ENCODE measurements at regions not wholly inside any gene's neighbourhood (a gene's known extent, or its start where the extent isn't known, plus 50 kb on each side); places are given as distances from the start of the nearest gene placed in this dataset.
"Not testable (repeated sequence)": the region's sequence is repeated elsewhere in the genome, so short reads cannot be mapped to it uniquely, and the experiment has no call there.

DNA sequence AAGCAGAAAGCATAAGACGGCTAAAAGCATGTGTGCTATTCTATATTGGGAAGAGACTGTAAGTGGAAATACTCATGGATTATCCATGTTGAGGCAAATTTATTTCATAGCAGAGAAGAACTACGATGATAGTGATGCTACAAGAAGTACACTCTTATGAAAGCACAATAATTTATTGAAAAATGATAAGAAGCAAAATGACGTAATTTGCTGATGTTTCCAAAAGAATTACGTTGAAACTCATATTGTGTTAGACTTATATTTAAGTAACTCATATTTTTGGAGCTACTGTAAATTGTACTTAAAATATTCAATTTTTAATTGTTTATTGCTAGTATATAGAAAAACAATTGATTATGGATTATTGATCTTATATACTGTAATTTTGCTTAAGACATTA, 1622.5 kb downstream of the REEP3 start:
- no peak for DNase-seq (ENCODE audit: low read depth in 3 of 3, low spot score in 2 of 3)

GRCh38 chr10:65149878-65150277, 1628.7 kb downstream of the REEP3 start:
- no peak for DNase-seq (ENCODE audit: low read depth in 3 of 3, low spot score in 2 of 3)

DNA sequence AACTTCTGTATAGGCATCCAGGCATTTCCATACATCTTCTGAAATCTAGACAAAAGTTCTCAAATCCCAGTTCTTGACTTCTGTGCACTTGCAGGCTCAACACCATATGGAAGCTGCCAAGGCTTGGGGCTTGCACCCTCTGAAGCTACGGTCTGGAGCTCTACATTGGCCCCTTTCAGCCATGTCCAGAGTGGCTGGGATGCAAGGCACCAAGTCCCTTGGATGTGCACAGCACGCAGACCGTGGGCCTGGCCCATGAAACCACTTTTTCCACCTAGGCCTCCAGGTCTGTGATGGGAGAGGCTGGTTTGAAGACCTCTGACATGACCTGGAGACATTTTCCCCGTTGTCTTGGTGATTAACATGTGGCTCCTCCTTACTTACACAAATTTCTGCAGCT, 1645.1 kb downstream of the REEP3 start:
- DNase-seq (ENCODE audit: low read depth in 3 of 3, low spot score in 2 of 3): no peak

DNA sequence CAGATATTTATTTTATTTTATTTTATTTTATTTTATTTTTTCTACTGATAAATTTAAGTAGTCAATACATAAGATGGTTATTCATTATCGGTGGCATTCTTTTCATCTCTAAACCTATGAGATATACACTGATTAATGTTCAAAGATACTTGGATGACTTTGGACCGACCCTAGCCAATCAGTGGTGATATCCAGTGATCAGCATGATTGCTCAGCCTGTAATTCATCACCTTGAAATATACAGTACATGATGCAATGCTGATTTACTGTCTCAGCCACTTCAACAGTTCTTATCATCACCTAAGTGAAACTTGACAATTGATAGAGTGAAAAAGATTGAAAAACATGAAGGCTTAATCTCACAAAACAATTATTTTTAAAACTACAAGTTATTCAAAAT, 1651.0 kb downstream of the REEP3 start:
- no peak for DNase-seq (ENCODE audit: low read depth in 3 of 3, low spot score in 2 of 3)

- no peak for DNase-seq (ENCODE audit: low read depth in 3 of 3, low spot score in 2 of 3)
These were observed 1655.8 kb downstream of the REEP3 start for GRCh38 chr10:65176994-65177393.

DNA sequence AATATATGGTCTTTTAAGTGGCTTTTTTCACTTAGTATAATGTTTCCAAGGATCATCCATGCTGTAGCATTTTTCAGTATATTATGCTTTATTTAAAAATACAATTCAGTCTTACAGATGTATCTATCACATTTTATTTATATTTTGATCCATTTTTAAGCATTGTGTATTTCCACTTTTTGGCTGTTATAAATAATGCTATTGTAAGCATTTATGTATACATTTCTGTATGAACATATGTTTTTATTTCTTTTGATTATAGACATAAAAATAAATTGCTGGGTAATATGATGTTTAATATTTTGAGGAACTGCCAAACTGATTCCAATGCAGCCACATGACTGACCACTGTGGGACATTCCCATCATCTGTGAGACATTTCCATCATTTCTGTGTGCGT, 1662.0 kb downstream of the REEP3 start:
- no peak for DNase-seq (ENCODE audit: low read depth in 3 of 3, low spot score in 2 of 3)

DNA sequence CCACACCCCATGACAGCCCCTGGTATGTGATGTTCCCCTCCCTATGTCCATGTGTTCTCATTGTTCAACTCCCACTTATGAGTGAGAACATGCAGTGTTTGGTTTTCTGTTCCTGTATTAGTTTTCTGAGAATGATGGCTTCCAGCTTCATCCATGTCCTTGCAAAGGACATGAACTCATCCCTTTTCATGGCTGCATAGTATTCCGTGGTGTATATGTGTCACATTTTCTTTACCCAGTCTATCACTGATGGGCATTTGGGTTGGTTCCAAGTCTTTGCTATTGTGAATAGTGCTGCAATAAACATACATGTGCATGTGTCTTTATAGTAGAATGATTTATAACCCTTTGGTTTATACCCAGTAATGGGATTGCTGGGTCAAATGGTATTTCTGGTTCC, 1665.5 kb downstream of the REEP3 start:
- not testable (repeated sequence) for DNase-seq (ENCODE audit: low read depth in 3 of 3, low spot score in 2 of 3)

DNA sequence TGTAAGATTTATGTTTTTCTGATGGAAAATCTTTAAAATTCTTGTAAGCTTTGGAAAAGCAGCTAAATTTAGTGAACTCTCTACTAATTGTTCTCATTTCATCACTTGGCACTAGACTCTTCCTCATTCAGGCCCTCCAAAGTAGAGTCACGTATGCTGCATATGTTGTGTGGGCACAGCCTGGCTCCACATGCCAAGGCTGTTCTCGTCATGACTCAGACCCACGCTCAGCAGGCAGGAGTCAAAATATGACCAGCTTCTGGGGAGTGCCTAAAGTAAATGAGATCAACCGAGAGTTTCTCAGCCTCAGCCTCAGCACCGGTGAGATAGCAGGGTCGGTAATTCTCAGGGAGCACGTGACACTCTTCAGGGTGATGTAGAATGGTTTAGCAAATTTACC, 1672.9 kb downstream of the REEP3 start:
- no peak for DNase-seq (ENCODE audit: low read depth in 3 of 3, low spot score in 2 of 3)

DNA sequence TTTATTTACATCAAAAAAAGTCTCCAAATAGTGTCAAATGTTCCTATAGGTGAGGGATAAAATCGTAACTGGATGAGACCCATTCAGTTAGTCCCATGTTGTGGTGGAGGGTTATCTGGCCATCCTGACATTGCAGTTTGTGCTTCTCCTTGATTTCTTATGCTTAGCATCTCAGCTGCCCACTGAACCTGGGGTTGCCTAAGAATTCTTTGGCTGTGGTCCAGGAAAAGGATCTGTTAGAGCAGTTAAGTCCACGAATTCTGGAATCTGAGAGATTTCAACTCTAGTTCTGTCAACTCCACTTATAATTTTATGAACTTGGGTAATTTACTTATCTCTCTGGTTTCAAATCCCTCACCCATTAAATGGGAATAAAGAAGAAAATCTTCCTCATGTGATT, 1673.4 kb downstream of the REEP3 start:
- DNase-seq (ENCODE audit: low read depth in 3 of 3, low spot score in 2 of 3): no peak

DNA sequence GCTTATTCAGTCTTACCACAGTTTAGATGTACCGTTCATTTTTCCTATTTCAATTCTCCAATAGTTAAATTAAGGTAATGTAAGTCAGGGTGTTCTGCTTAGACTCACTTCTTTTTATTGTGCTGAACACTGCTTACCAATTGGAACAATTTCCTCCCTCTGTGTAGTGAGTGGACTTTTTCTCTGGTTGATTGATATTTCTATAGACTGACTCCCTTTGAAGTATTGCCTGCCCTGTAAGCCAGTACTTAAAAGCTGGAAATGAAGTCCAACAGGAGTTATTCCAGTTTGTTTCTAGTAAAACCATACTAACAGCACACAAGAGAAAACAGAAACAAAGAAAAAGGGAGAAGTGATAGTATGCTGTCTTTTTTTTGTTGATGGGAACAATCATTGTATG, 1674.9 kb downstream of the REEP3 start:
- no peak for DNase-seq (ENCODE audit: low read depth in 3 of 3, low spot score in 2 of 3)

GRCh38 chr10:65197935-65198334, 1676.7 kb downstream of the REEP3 start:
- no peak for DNase-seq (ENCODE audit: low read depth in 3 of 3, low spot score in 2 of 3)

DNA sequence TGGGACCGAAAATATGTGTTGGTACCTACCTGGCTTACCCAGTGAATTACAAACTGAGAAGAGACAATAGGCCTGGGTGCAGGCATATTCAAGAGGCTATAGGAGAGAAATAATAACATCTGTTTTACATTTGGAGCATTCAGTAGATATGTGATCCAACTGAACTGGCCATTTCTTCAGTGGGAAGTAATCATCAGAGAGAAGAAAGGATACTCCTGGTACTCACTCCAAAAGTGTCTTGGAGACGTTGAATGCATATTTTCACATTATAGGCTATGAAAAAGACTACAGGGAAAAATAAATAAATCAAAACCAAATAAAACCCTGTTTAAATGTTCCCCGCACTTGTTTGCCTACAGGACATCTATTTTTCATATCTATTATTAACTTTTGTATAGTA, 1680.3 kb downstream of the REEP3 start:
- DNase-seq (ENCODE audit: low read depth in 3 of 3, low spot score in 2 of 3): no peak

DNA sequence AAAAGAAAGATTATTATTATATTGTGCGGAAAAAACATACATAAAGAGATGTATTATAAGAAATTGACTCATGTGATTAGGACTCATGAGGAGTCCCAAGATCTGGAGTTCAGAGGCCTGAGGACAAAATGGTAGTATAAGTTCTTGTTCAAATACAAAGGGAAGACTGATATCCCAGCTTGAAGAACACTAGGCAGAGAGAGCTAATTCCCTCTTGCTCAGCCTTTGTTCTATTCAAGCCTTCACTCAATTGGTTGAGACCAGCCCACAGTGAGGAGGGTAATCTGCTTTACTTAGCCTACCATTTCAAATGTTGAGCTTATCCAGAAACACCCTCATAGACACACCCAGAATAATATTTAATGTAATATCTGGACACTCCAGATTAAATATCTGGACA, 1683.8 kb downstream of the REEP3 start:
- no peak for DNase-seq (ENCODE audit: low read depth in 3 of 3, low spot score in 2 of 3)

DNA sequence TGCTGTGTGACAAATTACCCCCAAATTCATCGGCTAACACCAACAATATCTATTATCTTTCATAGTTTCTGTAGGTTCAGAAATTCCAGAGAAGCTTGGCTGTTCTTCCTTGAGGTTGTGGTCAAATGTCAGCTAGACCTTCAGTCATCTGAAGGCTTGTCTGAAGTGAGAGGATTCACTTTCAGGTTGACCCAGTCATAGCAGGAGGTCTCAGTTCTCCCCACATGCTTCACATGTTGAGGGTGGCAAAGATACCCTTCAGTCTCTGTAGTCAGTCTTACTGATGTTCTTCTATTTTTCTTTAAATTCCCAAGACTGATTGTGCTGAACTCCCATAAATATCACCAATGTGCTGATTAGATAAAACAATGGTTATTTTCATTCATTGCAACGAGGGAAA, 1692.0 kb downstream of the REEP3 start:
- DNase-seq (ENCODE audit: low read depth in 3 of 3, low spot score in 2 of 3): no peak

DNA sequence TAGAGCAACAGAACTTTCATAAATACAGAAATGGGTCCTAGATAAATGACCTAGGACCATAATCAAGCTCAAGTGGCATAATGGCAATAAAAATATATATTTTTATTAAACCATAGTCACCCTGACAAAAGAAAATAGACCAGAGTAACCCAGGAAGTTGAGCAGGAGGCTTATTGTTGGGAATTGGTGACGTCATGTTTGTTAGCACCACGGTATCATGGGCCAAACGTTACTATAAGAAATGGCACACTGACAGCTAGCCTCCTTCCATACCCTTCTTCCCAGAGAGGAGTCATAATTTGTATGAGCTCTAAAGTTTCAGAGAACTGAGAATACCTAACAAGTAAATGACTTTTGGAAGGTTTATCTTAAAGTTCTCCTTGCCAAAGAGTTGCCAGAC, 1698.2 kb downstream of the REEP3 start:
- no peak for DNase-seq (ENCODE audit: low read depth in 3 of 3, low spot score in 2 of 3)

- no peak for DNase-seq (ENCODE audit: low read depth in 3 of 3, low spot score in 2 of 3)
These were observed 1694.7 kb upstream of the LRRTM3 start for GRCh38 chr10:65231148-65231547.

DNA sequence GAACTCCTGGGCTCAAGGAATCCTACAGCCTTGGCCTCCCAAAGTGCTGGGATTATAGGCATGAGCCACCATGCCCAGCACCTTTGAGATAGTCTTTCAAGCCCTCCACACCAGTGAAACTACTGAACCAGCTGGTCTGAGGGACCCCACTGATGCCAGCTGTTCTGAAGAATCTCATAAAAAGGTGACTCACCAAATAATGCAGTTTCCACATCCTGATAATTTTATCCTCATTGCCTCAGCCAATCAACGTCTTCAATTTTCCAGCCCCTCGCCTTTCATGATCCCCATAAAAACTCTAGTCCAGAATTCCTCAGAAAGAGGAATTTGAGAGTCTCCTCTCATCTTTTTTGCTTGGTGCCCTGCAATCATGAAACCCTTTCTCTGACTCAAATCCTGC, 1691.6 kb upstream of the LRRTM3 start:
- DNase-seq (ENCODE audit: low read depth in 3 of 3, low spot score in 2 of 3): no peak

DNA sequence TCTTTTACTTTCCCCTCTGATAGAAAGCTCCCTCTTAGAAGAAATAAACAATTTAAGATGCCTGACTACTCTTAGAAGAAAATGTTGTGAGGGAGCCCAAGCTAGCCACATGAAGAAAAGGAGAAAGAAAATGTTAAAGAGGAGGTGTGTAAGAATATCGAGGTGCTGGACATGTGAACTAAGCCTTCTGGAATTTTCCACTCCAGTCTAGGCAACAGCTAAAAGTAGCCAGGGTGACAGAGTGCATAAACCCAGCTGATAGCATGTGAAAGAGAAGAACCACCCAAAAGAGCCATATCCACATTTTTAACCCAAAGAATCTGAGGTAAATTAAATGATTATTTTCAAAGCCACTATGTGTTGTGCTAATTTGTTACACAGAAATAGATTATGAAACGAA, 1690.6 kb upstream of the LRRTM3 start:
- no peak for DNase-seq (ENCODE audit: low read depth in 3 of 3, low spot score in 2 of 3)

DNA sequence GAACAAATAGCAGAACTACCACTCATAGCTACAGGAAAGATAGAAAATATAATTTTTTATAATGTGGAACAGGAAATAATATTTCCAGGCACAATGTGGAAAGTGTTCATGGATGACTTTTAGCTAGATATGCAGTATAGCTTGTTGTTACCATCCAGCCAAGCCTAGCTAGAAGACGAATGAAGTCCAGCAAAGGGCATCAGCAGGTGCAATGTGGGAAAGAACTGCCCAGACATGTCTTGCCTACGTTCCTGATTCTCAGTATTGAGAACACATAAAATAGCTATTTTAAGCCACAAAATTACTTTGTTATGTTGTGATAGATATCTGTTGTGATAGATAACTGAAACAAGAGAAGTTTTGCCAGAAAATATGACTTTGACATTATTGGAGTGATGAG, 1690.0 kb upstream of the LRRTM3 start:
- no peak for DNase-seq (ENCODE audit: low read depth in 3 of 3, low spot score in 2 of 3)

DNA sequence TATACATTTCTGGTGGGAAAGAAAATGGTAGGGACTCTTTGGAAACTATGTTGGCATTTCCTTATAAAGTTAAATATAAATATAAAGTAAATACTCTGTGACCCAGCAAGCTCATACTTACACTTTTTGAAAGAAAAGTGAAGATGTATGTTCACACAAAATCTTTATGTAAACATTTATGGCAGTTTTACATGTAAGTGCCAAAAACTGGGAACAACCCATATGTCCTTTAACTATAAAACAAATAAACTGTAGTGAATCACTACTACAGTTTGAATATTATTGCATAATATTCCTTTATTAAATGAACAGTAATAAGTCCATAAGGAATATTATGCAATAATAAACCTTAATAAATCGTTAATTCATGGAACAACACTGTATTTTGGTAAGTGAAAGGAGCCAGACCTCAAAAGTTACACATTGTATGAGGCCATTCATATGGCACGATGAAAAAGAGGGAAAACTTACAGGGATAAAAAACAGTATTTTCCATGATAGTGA, 1660.3 kb upstream of the LRRTM3 start:
- DNase-seq (ENCODE audit: low read depth in 3 of 3, low spot score in 2 of 3): no peak

- DNase-seq (ENCODE audit: low read depth in 3 of 3, low spot score in 2 of 3): not testable (repeated sequence)
These were observed 1656.3 kb upstream of the LRRTM3 start for GRCh38 chr10:65269551-65269950.

- no peak for DNase-seq (ENCODE audit: low read depth in 3 of 3, low spot score in 2 of 3)
These were observed 1654.9 kb upstream of the LRRTM3 start for GRCh38 chr10:65270969-65271368.

GRCh38 chr10:65273115-65273514, 1652.7 kb upstream of the LRRTM3 start:
- no peak for DNase-seq (ENCODE audit: low read depth in 3 of 3, low spot score in 2 of 3)

DNA sequence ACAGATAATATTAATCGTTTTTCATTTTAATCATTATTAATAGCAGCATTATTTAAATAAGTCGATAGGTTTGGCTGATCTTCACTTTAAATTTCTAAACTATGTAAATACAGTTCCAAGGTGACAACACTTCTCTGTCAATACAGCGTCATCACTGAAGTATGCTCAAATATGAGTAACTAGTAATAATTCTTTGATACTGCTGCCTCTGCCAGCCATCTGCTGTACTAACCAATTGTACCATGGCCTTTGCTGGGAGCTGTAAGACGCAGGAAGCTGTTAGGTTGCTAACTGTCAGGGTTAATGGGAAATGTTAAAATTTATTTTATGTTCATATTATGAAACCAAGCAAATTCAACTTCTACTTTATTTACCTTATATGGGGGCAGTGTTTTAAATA, 1650.5 kb upstream of the LRRTM3 start:
- no peak for DNase-seq (ENCODE audit: low read depth in 3 of 3, low spot score in 2 of 3)

Measured in right renal cortex interstitium (tissue), 3 donors.